ENCODE measurements at regions not wholly inside any gene's neighbourhood (a gene's known extent, or its start where the extent isn't known, plus 50 kb on each side); places are given as distances from the start of the nearest gene placed in this dataset.

GRCh38 chr6:169024047-169024660, 229.5 kb downstream of the THBS2 start:
- TF ChIP-seq POLR2A (IDR thresholded peaks at IDR 0.05) (no peak), POLR2AphosphoS5 (IDR thresholded peaks at IDR 0.05) (no peak)
- TF ChIP-seq, protein P1, sequence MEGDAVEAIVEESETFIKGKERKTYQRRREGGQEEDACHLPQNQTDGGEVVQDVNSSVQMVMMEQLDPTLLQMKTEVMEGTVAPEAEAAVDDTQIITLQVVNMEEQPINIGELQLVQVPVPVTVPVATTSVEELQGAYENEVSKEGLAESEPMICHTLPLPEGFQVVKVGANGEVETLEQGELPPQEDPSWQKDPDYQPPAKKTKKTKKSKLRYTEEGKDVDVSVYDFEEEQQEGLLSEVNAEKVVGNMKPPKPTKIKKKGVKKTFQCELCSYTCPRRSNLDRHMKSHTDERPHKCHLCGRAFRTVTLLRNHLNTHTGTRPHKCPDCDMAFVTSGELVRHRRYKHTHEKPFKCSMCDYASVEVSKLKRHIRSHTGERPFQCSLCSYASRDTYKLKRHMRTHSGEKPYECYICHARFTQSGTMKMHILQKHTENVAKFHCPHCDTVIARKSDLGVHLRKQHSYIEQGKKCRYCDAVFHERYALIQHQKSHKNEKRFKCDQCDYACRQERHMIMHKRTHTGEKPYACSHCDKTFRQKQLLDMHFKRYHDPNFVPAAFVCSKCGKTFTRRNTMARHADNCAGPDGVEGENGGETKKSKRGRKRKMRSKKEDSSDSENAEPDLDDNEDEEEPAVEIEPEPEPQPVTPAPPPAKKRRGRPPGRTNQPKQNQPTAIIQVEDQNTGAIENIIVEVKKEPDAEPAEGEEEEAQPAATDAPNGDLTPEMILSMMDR (IDR thresholded peaks at IDR 0.05), result no peak
